ENCODE measurements at regions not wholly inside any gene's neighbourhood (a gene's known extent, or its start where the extent isn't known, plus 50 kb on each side); places are given as distances from the start of the nearest gene placed in this dataset.

DNA sequence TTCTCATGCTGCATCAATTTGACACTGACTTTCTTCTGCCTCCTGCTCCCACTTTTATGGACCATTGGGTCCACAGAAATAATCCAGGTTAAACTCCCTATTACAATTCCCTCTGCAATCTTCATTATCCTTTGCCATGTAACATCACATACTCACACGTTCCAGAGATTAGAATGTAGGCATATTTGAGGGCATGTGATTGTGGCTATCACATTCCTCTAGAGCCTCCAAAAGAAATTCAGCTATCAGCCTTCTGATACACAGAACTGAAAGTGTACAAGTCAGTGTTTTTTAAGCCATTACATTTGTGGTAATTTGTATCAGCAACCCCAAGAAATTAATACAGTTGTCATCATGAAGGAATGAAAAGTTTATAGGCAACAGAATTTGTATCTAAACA is 892.4 kb downstream of the RPS29 start:
- Histone ChIP-seq H3F3A (ENCODE audit: insufficient read depth, low read depth) (no peaks in the 10 kb centered on the region), H3K9me3 (ENCODE audit: insufficient read depth, low read depth) (no peaks in the 10 kb centered on the region), H3K4me2 (no peak overlapping the region), H4K20me1 (ENCODE audit: insufficient read depth) (no peaks in the 10 kb centered on the region), H3K36me3 (ENCODE audit: low read depth) (no peaks in the 10 kb centered on the region), H3K9me2 (ENCODE audit: insufficient read depth) (no peaks in the 10 kb centered on the region), H3K4me3 (no peak overlapping the region), H3K27ac (no peak overlapping the region), H3K79me2 (ENCODE audit: low read depth) (no peaks in the 10 kb centered on the region), H3K27me3 (ENCODE audit: insufficient read depth, low read depth) (no peaks in the 10 kb centered on the region), H3K4me1 (replicated peaks; ENCODE audit: insufficient read depth) (no peaks in the 10 kb centered on the region), H2AFZ (no peak overlapping the region)
- intact Hi-C loops (cut with micrococcal nuclease; ENCODE audit: unreplicated experiment) = no loop called here
- no peak for TF ChIP-seq EZH2 (IDR thresholded peaks at IDR 0.05; ENCODE audit: low read depth)
- TF ChIP-seq, protein P1, sequence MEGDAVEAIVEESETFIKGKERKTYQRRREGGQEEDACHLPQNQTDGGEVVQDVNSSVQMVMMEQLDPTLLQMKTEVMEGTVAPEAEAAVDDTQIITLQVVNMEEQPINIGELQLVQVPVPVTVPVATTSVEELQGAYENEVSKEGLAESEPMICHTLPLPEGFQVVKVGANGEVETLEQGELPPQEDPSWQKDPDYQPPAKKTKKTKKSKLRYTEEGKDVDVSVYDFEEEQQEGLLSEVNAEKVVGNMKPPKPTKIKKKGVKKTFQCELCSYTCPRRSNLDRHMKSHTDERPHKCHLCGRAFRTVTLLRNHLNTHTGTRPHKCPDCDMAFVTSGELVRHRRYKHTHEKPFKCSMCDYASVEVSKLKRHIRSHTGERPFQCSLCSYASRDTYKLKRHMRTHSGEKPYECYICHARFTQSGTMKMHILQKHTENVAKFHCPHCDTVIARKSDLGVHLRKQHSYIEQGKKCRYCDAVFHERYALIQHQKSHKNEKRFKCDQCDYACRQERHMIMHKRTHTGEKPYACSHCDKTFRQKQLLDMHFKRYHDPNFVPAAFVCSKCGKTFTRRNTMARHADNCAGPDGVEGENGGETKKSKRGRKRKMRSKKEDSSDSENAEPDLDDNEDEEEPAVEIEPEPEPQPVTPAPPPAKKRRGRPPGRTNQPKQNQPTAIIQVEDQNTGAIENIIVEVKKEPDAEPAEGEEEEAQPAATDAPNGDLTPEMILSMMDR (conservative IDR thresholded peaks at IDR 0.05) = no peak
- BruUV-seq (replicated peaks) = no TSS peak
- ChIA-PET POLR2A (ENCODE audit: unreplicated experiment) (no interaction called here), CTCF (no interaction called here)
- DNase-seq = no peak

DNA sequence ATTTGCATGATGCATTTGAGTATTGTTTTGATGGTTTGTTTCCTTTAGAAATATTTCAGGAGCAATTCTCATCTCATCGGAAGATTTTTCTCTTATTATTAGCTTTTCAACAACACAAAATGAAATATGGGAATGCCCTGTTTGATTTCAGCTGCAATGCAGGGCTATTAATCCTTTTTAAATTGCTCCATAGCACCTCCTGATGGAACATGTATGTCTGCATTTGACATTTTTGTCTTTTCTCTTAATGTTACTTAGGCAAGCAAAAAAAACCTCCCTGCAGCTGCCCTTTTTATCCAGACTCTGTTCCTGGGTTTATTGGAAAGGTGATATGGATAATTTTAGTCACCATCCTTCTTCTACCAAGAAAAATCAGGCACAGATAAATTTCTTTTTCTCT is 895.8 kb downstream of the RPS29 start:
- no peaks in the 10 kb centered on the region for H4K20me1 ChIP-seq (ENCODE audit: insufficient read depth)
- H3K79me2 ChIP-seq (ENCODE audit: low read depth) = no peaks in the 10 kb centered on the region
- H3K27me3 ChIP-seq (ENCODE audit: insufficient read depth, low read depth) = no peaks in the 10 kb centered on the region
- no peak overlapping the region for H2AFZ ChIP-seq
- ChIA-PET CTCF (no interaction called here), POLR2A (ENCODE audit: unreplicated experiment) (no interaction called here)
- H3K4me1 ChIP-seq (replicated peaks; ENCODE audit: insufficient read depth) = no peaks in the 10 kb centered on the region
- intact Hi-C loops (cut with micrococcal nuclease; ENCODE audit: unreplicated experiment) = no loop called here
- H3K9me3 ChIP-seq (ENCODE audit: insufficient read depth, low read depth) = no peaks in the 10 kb centered on the region
- TF ChIP-seq, protein P1 (conservative IDR thresholded peaks at IDR 0.05) = no peak; the same call in 1 of the 2 replicates
- TF ChIP-seq EZH2 (IDR thresholded peaks at IDR 0.05; ENCODE audit: low read depth) = no peak
- no TSS peak for BruUV-seq (replicated peaks)
- DNase-seq = no peak
- H3K9me2 ChIP-seq (ENCODE audit: insufficient read depth) = no peaks in the 10 kb centered on the region
- H3K4me3 ChIP-seq = no peak overlapping the region
- no peak overlapping the region for H3K4me2 ChIP-seq
- H3F3A ChIP-seq (ENCODE audit: insufficient read depth, low read depth) = no peaks in the 10 kb centered on the region
- no peak overlapping the region for H3K27ac ChIP-seq
- H3K36me3 ChIP-seq (ENCODE audit: low read depth) = no peaks in the 10 kb centered on the region

DNA sequence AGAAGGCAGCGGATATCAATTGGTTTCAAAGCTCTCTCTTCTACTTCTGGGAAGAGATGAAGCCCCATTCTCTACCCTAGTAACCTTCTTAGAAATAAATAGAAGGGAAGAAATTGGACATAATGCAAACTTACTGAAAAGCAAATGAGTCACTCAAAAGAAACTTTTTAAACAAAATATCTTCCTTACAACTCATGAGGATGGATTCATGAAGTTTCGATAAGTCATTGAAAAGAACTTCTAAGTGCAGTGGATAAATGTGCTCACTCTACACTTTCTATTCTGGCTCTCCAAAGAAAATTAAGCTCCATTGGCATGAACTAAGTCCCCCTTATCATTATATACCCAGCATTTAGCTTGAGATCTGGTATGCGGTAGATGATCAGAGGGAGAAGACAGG is 899.5 kb downstream of the RPS29 start:
- TF ChIP-seq EZH2 (IDR thresholded peaks at IDR 0.05; ENCODE audit: low read depth) = no peak
- TF ChIP-seq, protein P1 (conservative IDR thresholded peaks at IDR 0.05) = no peak
- intact Hi-C loops (cut with micrococcal nuclease; ENCODE audit: unreplicated experiment) = no loop called here
- no TSS peak for BruUV-seq (replicated peaks)
- no peak overlapping the region for H2AFZ ChIP-seq
- H3F3A ChIP-seq (ENCODE audit: insufficient read depth, low read depth) = no peaks in the 10 kb centered on the region
- ChIA-PET CTCF (no interaction called here), POLR2A (ENCODE audit: unreplicated experiment) (no interaction called here)
- no peaks in the 10 kb centered on the region for H3K36me3 ChIP-seq (ENCODE audit: low read depth)
- DNase-seq = no peak
- H3K27ac ChIP-seq = no peak overlapping the region
- H3K4me2 ChIP-seq = no peak overlapping the region
- no peaks in the 10 kb centered on the region for H3K27me3 ChIP-seq (ENCODE audit: insufficient read depth, low read depth)
- H3K9me2 ChIP-seq (ENCODE audit: insufficient read depth) = no peaks in the 10 kb centered on the region
- no peaks in the 10 kb centered on the region for H4K20me1 ChIP-seq (ENCODE audit: insufficient read depth)
- H3K79me2 ChIP-seq (ENCODE audit: low read depth) = no peaks in the 10 kb centered on the region
- no peak overlapping the region for H3K4me3 ChIP-seq
- H3K9me3 ChIP-seq (ENCODE audit: insufficient read depth, low read depth) = no peaks in the 10 kb centered on the region
- H3K4me1 ChIP-seq (replicated peaks; ENCODE audit: insufficient read depth) = no peaks in the 10 kb centered on the region

All from PC-9 (cell line).